ENCODE measurements at regions not wholly inside any gene's neighbourhood (a gene's known extent, or its start where the extent isn't known, plus 50 kb on each side); places are given as distances from the start of the nearest gene placed in this dataset.

GRCh38 chr5:134467231-134467630 is 55.5 kb upstream of the CDKN2AIPNL start:
- H3K9me3 ChIP-seq (replicated peaks; ENCODE audit: control insufficient read depth, insufficient read depth, low read depth, low read length) = no peaks in the 10 kb centered on the region
- no peak for TF ChIP-seq ZNF124 (CRISPR knock-in tag; IDR thresholded peaks at IDR 0.05)
- TF ChIP-seq PRMT5 (CRISPR knock-in tag; IDR thresholded peaks at IDR 0.05) = no peak
- no peak for TF ChIP-seq NR3C1 (CRISPR knock-in tag; IDR thresholded peaks at IDR 0.05)
- no peak for TF ChIP-seq CTBP1 (IDR thresholded peaks at IDR 0.05; ENCODE audit: borderline replicate concordance)
- 0 out of 2 replicates have a peak, but pooled peaks have one; percentile 34 for TF ChIP-seq ZNF197 (CRISPR knock-in tag; IDR thresholded peaks at IDR 0.05; ENCODE audit: low read depth)
- no peak for TF ChIP-seq ZC3H8 (IDR thresholded peaks at IDR 0.05)
- no peak for TF ChIP-seq ZNF699 (CRISPR knock-in tag; IDR thresholded peaks at IDR 0.05; ENCODE audit: insufficient replicate concordance)
- peak overlapping the region; percentile 88 for H2AFZ ChIP-seq (ENCODE audit: low read depth, low read length)
- ChIA-PET POLR2A (interaction anchor here (0.5 to 2.7 kb wide), 13 partner anchors 9 to 464 kb away, joined by 3 to 10 read pairs (median 4); partner anchors contain the start of gene CDKN2AIPNL), CTCF (ENCODE audit: low intra/inter-chr PET ratio) (no interaction called here)
- FAIRE-seq (no peak), ATAC-seq (no peak), DNase-seq (ENCODE audit: extremely low read depth in 1 of 4, low spot score in 3 of 4) (peak in 1 of 4 experiments; percentile 19)
- H3K4me3 ChIP-seq = no peak overlapping the region
- H3K27ac ChIP-seq (ENCODE audit: extremely low read depth, low read depth, low read length) = peak overlapping the region; percentile 99
- H3K4me2 ChIP-seq (ENCODE audit: insufficient read depth, low read length) = peak overlapping the region; percentile 88
- in situ Hi-C loops (cut with MboI) (no loop called here), intact Hi-C loops (cut with micrococcal nuclease) (loop anchor here (5.0 kb wide), 1 partner anchor 55 kb away; the partner anchor contains the start of gene CDKN2AIPNL)
- no peaks in the 10 kb centered on the region for H3K36me3 ChIP-seq (ENCODE audit: control insufficient read depth, insufficient read depth, low read length)
- BruUV-seq (replicated peaks) = no TSS peak
- H3K79me2 ChIP-seq (ENCODE audit: control insufficient read depth, insufficient read depth, low read length) = no peaks in the 10 kb centered on the region
- H3K27me3 ChIP-seq (ENCODE audit: control insufficient read depth in 2 of 2, insufficient read depth in 2 of 2, low read length in 2 of 2) = no peaks in the 10 kb centered on the region
- peaks cover 32 to 34% of the 10 kb centered on the region in 2 experiments for H3K4me1 ChIP-seq (replicated peaks in 1 of 2; ENCODE audit: control insufficient read depth in 2 of 2, insufficient read depth in 2 of 2, low read length in 2 of 2)
- peak overlapping the region; percentile 93 to 94; a peak in 2 of 4 replicates for H3K9ac ChIP-seq (ENCODE audit: insufficient read depth in 1 of 2, low read depth in 2 of 2, low read length in 2 of 2)
- H4K20me1 ChIP-seq (replicated peaks; ENCODE audit: control insufficient read depth, insufficient read depth, low read length) = no peaks in the 10 kb centered on the region
- no peaks in the 10 kb centered on the region for H3K9me1 ChIP-seq (ENCODE audit: control insufficient read depth, insufficient read depth, low read length)
- WGBS (ENCODE audit: insufficient coverage, low coverage, missing lambda C conversion rate) = 51% methylated on average over 4 of the region's 6 CpGs

All from K562 (cell line).